ENCODE measurements at regions not wholly inside any gene's neighbourhood (a gene's known extent, or its start where the extent isn't known, plus 50 kb on each side); places are given as distances from the start of the nearest gene placed in this dataset.

DNA sequence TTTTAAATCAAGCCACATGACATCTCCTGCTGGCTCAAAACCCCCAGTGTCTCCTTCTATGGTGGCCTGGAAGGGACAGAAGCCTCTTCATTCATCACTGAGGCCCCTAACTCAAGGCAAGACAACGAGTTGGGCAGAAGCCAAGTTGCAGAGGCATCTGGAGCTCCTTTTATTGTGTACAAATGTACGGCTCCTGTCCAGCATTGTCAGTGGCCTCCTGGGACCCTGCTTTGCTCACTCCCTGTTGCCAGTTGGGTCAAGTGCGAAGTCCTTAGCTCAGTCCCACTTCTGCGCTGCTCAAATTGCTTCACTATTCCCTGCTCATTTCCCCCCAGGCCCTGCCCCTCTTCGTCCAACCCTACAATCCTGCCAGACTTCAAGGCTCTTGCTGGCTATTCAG is 181.2 kb upstream of the PMEPA1 start:
- DNase-seq = no peak

DNA sequence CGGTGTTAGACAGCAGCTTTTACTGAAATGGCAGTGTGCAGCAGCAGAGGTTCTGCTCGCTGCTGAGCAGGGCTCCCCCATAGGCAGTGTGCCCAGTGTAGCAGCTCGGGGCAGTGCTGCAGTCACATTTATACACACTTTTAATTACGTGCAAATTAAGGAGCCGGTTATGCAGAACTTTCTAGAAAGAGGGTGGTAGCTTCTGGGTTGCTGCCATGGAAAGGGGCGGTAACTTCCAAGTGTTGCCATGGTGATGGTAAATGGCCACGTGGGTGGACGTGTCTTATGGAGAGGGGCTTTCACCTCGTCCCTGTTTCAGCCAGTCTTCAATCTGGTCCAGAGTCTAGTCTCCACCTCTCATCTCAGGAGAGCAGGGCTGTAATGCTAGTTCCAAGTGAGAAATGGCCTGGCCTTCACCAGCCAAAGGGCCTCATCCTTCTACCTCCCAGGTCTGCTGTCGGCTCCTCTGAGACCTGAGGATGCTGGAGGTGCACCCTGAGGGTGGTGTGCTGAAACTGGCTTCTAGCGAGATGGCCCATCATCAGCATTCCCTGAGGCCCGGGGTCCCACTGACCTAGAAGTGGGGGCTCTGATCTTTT is 180.5 kb upstream of the PMEPA1 start:
- DNase-seq = no peak

DNA sequence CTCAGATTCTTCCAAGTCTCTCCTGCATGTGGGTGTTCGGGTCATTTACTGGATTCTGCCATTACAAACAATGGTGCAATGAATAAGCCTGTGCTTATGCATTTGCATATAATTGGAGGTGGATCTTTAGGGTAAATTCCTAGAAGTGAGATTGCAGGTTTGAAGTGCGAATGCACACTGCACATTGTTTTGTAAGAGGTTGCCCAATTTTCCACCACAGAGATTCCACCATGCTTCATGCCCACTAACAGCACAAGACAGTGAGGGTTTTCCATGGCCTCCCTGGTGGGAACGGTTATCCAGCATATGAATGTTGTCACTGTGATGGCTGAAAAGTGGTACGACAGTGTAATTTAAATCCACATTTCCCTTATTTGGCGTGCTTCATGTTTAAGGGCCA is 178.8 kb upstream of the PMEPA1 start:
- peak; percentile 5 for DNase-seq

DNA sequence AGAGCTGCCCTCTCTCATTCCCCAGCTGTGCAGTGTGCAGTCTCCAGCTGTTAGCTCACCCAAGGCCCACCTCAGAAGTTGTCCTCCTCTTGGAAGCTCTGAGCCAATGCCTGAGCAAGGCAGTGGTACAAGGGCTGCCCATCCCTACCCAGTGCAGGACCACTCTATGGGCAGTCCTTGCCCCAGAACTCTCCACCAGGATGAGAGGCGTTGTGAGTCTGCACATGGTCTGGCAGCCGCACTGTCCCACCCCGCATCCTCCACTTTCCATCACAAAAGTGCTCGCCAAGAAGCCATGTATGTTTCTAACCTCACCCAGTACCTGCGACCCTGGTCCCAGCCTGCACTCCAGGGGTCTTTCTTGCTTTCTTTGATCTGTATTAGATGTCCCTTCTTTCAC is 175.1 kb upstream of the PMEPA1 start:
- peak; percentile 40 for DNase-seq

DNA sequence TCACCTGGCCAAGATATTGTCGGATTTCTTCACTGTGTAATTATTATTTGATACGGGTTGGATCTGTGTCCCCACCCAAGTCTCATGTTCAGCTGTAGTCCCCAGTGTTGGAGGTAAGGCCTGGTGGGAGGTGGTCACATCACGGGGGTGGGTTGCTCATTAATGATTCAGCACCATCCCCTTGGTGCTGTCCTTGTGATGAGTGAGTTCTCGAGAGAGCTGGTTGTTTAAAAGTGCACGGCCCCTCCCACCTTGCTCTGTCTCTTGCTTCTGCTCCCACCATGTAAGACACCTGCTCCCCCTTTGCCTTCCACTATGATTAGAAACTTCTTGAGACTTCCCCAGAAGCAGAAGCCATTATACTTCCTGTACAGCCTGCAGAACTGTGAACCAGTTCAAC is 173.9 kb upstream of the PMEPA1 start:
- peak; percentile 20 for DNase-seq

DNA sequence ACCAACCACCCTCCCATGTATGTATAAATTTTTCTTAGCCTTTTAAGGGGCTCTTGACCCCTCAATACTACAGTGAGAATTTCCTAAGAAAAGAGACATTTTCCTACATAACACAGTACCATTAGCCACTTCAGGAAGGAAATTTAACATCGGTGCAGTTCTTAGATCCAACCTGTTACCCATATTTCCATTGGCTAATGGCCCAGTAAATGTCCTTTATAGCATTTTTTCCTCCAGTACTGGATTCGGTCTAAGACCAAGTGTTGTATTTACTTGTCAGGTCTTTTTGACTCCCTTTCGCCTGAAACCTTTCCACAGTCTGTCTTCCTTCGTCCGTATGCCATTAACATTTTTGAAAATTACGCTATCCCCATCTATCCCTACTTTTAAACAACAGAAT is 173.4 kb upstream of the PMEPA1 start:
- no peak for DNase-seq

DNA sequence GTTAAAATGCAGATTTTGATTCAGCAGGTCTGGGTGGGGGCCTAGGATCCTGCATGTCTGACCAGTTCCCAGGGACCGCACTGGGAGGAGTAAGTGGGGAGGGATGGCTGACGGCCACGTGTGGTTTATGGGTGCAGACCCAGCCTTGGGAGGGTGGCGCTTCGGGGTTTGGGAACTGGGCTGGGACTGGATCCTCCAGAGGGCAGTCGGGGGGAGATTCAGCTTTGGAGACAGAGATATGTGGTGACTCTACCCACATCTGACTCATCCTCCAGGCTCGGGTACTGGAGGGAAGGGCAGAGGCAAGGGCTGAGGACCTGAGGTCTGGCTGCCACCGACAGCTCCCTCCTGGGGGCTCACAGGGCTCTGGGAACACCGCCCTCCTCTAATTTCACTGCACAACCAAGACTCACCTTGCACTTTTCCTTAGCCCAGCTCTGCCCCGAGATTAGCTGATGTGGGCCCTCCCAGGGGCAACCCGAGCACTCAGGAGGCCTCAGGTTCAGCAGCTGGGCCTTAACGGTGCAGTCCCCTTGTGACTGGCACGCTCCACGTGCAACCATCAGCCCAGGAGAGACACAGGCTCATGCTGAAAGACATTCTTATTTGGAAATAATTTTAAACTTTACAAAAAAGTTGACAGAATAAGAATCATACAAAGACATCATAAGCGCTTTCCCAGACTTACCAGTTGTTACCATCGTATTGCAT is 172.8 kb upstream of the PMEPA1 start:
- DNase-seq = peak; percentile 38

DNA sequence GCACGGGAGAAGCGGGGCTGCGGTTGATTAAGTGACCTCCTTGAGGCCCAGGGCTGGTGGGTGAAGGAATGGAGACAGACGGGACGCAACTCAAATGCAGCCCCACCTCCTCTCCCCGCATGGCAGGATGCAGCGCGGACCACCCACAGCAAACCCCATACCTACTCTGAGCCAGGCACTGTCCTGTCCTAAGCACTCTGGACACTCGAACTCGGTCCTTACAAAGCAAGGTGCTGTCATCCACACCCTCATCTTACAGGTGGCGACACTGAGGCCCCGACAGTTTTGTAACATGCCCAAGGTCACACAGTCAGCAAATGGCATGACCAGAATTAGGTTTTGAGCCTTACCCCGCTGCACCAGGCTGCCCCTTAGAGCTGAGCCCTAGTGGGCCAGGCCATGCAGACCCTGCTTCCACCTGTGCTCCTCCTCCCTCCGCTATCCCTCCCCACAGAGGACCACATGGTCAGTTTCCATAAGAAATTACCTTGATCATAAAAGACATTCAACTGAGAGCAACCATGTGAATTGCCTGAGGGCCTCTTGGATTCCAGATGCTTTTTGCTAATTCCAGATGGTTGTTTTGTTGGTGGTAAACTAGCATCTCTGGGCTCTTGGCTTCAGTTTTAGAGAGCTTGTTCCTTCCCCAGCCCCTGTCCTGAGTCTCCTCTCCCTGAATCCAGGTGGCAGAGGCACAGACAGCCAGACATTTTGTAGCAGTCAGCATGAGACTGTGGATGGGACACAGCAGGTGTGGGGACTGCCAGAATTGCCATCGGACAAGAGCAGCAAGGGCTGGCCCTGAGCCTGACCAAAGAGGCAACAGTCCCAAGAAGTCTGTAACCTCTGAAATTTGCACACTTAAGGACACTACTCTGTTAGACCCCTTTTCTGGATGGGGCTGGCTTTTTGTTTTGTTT is 171.9 kb upstream of the PMEPA1 start:
- DNase-seq = peak; percentile 41

DNA sequence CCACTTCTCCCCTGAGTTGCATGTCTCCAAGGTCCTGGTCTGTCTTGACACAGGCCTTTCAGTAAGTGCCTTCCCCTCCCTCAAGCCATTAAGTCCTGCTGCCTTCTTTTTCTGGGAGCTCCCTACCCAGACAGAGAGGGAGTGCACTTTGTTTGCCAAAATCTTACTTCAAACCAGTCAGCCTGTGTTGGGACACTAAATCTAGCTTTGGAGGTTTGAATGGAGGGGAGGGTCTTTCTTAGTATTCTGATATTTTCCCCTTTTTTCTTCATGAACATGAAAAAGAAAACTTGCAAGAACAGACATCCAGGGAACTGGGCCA is 170.7 kb upstream of the PMEPA1 start:
- DNase-seq = no peak

DNA sequence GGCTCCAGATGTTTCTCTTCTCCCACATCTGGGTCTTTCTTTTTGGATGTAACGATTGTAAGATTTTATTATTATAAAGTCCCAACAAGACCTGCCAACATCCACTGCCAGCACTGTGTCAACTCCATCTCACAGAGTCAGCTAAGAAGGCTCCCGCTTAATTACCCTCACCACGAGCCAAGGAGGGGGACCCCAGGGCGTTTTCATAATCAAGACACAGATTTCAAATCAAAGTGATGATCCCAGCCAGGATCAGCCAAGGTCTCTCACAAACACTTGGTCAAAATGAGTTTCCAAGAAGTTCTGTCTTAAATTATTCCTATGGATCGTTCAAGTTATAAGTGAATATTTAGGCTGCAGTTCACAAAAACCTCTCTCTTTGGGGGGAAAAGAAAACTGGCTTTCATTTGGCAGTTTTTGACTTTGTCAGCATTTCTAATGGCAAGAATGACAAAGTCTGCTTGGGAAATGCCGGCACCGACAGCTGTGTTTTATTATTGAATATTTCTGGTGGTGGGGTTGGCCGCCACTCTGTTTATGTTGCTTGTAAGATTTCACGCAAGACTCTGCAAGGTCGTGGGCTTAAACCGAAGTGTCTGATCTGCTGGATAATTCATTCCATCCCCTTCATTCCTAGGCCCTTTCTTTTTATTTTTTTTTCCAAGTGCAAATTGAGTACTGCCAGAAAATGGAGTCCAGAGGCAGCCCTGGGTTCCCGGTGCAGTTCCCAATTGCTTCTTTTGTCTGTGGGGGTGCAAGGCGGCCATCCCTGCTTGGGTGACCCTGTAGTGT is 170.2 kb upstream of the PMEPA1 start:
- DNase-seq = peak; percentile 91

DNA sequence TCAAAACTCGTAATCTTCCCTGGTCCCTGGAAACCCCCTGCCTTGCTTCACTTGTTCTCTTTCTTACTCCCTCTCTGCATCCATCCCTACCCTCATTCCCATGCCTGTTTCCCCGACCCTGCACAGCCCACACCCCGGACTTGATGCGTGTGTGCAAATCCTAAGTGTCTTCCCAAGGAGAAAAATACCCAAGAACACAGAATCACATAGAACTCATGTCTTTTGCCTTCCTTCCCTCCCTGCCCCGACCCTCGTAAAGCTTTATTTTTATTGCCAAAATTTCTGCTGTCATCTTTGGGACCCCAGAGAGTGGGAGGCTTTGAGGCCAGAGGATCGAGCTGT is 169.6 kb upstream of the PMEPA1 start:
- DNase-seq = no peak

DNA sequence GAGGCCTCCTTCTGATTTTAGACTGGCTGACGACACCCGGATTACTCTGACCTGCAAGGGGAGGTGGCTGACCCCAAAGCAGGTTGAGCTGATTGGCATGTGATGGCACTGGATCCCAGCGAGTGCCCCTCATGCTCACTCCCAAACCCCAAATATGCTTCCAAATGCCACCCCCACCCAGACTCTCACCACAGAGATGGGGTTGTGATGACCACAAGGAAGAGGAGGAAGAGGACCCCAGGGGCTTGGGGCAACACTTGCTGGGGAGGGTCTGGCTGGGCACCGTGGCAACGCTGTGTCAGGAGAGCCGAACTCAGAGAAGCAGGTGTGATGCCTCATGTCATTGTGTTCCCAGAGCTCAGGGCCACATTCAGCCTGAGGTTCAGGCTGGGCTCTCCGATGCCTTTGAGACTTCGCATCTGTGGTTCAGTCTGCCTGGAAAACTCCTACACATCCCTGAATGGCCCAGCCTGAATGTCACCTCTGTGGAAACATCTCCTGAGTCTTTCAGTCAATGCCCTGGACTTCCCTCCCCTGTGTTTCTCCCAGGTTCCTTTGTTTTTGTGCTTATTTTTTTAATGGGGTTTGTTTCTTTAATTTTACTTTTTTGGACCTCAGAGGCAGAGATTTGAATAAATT is 169.1 kb upstream of the PMEPA1 start:
- no peak for DNase-seq

DNA sequence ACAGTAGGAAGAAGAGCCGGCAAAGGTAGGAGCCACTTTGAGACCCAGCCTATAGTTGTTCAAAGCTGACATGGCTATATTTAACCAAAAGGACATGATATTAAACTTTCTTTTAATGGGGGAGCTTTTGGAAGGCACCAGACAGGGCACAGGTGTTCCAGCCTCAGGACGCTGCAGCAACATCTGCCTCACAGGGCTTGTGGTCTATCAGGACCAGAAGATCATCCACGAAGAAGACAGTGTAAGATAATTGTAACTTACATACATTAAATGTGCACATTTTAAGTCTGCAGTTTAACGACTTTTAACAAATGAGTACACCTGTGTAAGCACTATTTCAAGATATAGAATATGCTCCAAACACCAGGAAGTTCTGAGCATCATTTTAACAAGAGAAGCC is 168.2 kb upstream of the PMEPA1 start:
- no peak for DNase-seq

DNA sequence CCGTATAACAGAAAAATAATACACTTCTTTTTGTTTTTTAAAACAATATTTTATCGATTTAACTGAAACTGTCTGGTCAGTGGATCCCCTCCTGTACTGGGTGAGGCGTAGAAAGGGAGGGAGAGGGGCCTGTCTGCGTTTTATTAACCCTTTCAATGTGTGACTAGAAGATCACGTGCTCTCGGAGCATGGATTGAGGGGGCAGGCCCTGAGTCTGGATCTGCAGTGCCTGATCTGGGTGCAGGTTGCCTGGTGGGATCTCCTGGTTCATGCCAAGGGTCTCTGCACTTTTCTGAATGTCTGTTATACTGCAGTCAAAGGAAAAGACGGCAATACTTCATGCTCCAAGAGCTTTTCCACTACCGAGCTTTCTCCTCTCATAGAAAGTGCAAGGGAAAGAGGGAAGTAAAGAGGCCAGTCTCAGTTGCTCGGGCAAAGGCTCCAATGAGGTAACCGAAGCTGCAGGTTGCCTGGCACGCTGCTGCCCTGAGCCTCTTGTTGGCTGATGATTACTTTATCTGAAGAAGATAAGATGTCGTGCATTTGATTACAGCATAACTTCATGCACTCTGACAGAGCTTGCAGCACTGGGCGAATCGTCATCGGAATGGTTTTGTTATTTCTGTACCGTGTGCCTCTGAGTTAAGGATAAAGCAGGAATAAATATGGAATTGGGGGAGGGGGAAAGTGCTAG is 167.5 kb upstream of the PMEPA1 start:
- no peak for DNase-seq

DNA sequence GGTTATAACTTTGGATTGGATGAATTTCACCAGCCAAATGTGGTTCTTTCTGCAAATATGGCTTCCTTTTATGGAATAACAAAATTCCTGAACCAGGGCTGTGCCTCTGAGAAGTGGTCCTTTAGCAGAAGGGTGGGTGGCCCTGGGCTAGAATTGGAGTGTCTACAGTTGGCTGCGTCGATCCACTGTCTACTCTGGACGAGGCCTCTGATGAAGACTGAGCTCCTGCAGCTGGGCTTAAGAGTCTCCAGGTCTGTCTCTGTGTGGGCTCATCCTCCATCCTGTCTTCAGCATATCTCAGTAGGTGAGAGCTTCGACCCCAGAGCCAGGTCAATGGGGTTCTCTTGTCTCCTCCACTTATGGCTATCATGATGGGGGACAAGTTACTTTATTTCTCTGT is 166.3 kb upstream of the PMEPA1 start:
- DNase-seq = no peak

DNA sequence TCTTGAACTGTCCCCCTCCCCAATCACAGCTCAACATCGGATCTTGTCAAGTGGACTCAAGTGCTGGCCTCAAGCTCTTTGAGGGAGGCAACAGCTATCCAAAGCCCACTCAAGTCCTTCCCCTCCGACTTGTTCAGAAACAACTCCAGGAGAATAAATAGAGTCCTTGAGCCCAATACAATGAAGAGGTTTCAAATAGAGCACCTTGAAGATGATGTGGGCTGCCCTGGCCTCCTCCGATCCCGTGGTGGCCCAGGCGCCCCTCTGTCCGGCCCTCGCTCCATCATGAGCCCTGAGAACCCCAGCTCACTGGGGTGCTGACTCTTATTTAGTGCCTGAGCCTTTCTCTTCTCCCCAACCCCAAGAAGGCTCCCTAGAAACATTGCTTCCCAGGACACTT is 164.3 kb upstream of the PMEPA1 start:
- no peak for DNase-seq

DNA sequence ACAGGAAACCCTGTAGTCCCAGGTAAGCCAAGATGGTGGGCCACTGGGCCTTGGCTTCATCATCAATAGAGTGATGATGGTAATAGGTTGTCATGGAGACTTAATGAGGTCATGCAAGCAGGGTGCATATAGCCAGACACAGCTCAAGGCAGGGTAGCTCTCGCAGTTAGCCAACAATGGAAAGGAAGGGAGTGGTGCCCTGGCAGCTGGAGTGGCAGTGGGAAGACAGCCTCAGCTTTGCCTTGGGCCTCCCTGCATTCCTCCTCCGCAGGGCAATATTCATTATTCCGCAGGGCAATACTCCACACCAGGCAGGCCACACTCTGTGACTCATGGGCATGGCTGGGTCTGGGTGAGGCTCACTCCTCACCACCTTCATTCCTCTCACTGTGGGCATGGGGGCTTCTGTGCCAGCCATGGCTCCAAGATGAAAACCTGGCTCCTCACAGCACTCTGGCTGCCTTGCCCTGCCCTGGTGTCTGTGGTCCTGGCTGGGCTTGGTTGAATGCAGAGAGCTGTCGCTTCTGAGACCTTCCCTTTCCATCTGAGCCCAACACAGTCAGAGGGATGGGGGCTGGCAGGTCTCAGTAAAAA is 163.1 kb upstream of the PMEPA1 start:
- no peak for DNase-seq

DNA sequence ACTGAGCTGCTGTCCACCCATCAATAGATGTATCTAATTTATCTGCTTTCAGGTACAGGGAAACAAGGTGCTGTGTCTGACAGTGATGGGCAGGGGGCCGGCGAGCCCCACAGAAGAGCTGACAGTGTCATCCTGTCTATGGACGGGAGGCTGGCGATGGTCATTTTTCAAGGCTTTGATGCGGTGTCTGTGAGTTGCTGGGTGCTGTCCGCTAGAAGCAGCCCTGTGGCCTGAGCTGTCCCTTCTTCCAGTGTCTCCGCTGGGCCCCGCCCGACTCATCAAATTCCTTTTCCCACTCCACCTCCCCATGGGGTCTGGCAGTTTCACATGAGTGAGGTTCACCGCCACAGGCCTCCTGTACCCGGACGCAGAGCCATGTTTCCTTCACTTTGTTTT is 161.4 kb upstream of the PMEPA1 start:
- DNase-seq = no peak

DNA sequence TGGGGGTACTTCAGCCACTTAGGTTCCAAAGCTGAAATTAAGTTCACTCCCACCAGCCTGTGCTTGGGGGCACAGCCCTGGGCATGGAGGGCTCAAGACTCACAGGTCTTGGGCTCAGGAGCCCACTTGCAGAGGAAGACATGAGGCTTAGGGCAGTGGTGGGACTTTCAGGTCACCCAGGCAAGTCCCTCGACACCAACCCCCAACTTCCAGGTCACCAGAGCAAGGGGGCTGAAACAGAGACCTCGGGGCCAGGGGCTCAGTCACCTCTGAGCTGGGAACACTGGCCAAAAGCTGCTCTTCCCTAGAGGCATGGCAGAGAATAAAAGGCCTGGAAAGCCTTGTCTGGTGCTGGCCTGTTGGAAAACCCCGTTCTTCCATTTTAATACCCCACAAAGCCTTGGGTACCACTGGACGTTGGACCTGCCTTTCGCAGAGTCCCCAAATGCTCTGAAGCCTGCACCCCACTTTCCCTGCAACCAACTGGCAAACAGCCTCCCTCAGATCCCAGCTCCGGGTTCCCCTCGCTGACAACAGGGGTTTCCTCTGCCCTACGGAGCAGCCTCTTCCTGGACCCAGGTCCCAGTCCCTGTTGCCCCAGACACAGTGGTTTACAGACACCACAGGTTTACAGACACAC is 160.9 kb upstream of the PMEPA1 start:
- no peak for DNase-seq

DNA sequence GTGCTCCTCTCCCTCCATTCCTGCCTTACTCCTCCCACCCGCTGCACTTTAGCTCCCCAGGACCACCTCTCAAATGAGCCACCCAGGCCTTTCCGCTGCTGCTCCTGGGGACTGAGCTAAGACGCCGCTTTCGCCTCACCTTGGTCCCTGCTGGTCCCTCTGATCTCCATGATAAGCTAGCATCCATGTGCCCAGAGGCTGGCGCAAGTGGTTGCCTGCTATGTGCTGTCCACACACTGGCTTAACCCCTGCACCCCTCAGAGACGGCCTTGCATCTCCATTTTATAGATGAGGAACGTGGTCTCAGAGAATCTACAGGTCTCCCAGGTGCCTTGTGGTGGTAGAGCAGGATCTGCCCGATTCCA is 160.1 kb upstream of the PMEPA1 start:
- no peak for DNase-seq

DNA sequence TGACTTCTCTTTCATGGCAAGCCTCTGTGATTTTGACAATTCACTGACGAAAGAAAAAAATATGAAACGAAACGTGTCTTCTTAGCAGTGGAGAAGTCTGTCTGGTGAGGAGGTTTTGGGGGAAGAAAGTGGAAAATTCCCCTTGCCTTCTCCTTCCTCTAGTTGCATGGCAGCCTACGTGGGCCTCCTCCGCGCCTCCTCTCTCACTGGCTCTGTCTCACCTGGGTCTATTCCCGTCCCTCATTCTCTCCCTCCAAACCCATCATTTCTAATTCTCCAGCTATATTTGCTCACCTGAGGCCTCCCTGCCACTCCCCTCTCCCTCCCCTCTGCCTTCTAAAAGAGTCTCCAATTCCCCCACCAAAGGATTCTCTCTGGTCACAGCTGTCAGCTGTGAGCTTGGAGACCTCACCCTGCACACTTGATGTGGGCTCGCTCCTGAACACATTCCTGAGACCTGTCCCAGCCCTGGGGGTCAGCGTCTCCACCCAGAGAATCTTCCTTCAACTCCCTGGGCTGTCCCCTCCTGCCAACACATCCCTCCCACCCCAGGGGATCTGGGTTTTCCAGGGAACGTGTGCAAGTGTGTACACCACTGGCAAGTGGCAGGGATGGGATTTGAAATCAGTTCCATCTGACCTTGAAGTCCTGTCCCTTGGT is 159.6 kb upstream of the PMEPA1 start:
- DNase-seq = no peak
